ENCODE measurements at regions not wholly inside any gene's neighbourhood (a gene's known extent, or its start where the extent isn't known, plus 50 kb on each side); places are given as distances from the start of the nearest gene placed in this dataset.

- Histone ChIP-seq H3K9ac (ENCODE audit: low read length) (no peak overlapping the region), H3K4me3 (ENCODE audit: low read depth in 1 of 2, low read length in 2 of 2) (no peak overlapping the region), H3K27me3 (ENCODE audit: control insufficient read depth in 1 of 2, insufficient read depth in 2 of 2, low read length in 2 of 2) (no peaks in the 10 kb centered on the region), H3K4me1 (ENCODE audit: insufficient read depth, low read length) (peaks cover 26% of the 10 kb centered on the region), H3K27ac (ENCODE audit: low read depth, low read length) (no peak overlapping the region), H3K9me3 (ENCODE audit: low read length) (peaks cover 10% of the 10 kb centered on the region), H3K36me3 (ENCODE audit: insufficient read depth, low read length) (no peaks in the 10 kb centered on the region)
Observed at GRCh38 chr11:12315024-12315423, 62.3 kb upstream of the PARVA start.

GRCh38 chr11:12316432-12316831 is 60.9 kb upstream of the PARVA start:
- Histone ChIP-seq H3K9me3 (ENCODE audit: low read length) (peaks cover 10% of the 10 kb centered on the region), H3K4me1 (ENCODE audit: insufficient read depth, low read length) (peaks cover 39% of the 10 kb centered on the region), H3K36me3 (ENCODE audit: insufficient read depth, low read length) (no peaks in the 10 kb centered on the region), H3K27ac (ENCODE audit: low read depth, low read length) (no peak overlapping the region), H3K27me3 (ENCODE audit: control insufficient read depth in 1 of 2, insufficient read depth in 2 of 2, low read length in 2 of 2) (no peaks in the 10 kb centered on the region), H3K4me3 (ENCODE audit: low read depth in 1 of 2, low read length in 2 of 2) (no peak overlapping the region), H3K9ac (ENCODE audit: low read length) (no peak overlapping the region)

- Histone ChIP-seq H3K9ac (ENCODE audit: low read length) (peak overlapping the region; percentile 46), H3K4me1 (ENCODE audit: insufficient read depth, low read length) (peaks cover 51% of the 10 kb centered on the region), H3K27me3 (ENCODE audit: control insufficient read depth in 1 of 2, insufficient read depth in 2 of 2, low read length in 2 of 2) (no peaks in the 10 kb centered on the region), H3K9me3 (ENCODE audit: low read length) (peaks cover 10% of the 10 kb centered on the region), H3K36me3 (ENCODE audit: insufficient read depth, low read length) (no peaks in the 10 kb centered on the region), H3K4me3 (ENCODE audit: low read depth in 1 of 2, low read length in 2 of 2) (peak overlapping the region in 1 of 2 donors; percentile 7), H3K27ac (ENCODE audit: low read depth, low read length) (peak overlapping the region; percentile 94)
Observed at GRCh38 chr11:12318791-12319438, 58.5 kb upstream of the PARVA start.

GRCh38 chr11:12319461-12319951 is 57.9 kb upstream of the PARVA start:
- H3K9me3 ChIP-seq (ENCODE audit: low read length), result peaks cover 10% of the 10 kb centered on the region
- peak overlapping the region in 1 of 2 donors; percentile 7 for H3K4me3 ChIP-seq (ENCODE audit: low read depth in 1 of 2, low read length in 2 of 2)
- H3K27ac ChIP-seq (ENCODE audit: low read depth, low read length), result peak overlapping the region; percentile 94
- no peaks in the 10 kb centered on the region for H3K27me3 ChIP-seq (ENCODE audit: control insufficient read depth in 1 of 2, insufficient read depth in 2 of 2, low read length in 2 of 2)
- no peaks in the 10 kb centered on the region for H3K36me3 ChIP-seq (ENCODE audit: insufficient read depth, low read length)
- H3K9ac ChIP-seq (ENCODE audit: low read length), result no peak overlapping the region
- H3K4me1 ChIP-seq (ENCODE audit: insufficient read depth, low read length), result peaks cover 51% of the 10 kb centered on the region

GRCh38 chr11:12319988-12320387 is 57.4 kb upstream of the PARVA start:
- Histone ChIP-seq H3K4me1 (ENCODE audit: insufficient read depth, low read length) (peaks cover 51% of the 10 kb centered on the region), H3K27ac (ENCODE audit: low read depth, low read length) (peak overlapping the region; percentile 94), H3K36me3 (ENCODE audit: insufficient read depth, low read length) (no peaks in the 10 kb centered on the region), H3K4me3 (ENCODE audit: low read depth in 1 of 2, low read length in 2 of 2) (no peak overlapping the region), H3K27me3 (ENCODE audit: control insufficient read depth in 1 of 2, insufficient read depth in 2 of 2, low read length in 2 of 2) (no peaks in the 10 kb centered on the region), H3K9me3 (ENCODE audit: low read length) (peaks cover 10% of the 10 kb centered on the region), H3K9ac (ENCODE audit: low read length) (no peak overlapping the region)

GRCh38 chr11:12321217-12321937 is 56.0 kb upstream of the PARVA start:
- peak overlapping the region; percentile 94 for H3K27ac ChIP-seq (ENCODE audit: low read depth, low read length)

GRCh38 chr11:12324585-12324984 is 52.8 kb upstream of the PARVA start:
- H3K9me3 ChIP-seq (ENCODE audit: low read length), result no peaks in the 10 kb centered on the region
- H3K27me3 ChIP-seq (ENCODE audit: control insufficient read depth in 1 of 2, insufficient read depth in 2 of 2, low read length in 2 of 2), result no peaks in the 10 kb centered on the region
- H3K4me1 ChIP-seq (ENCODE audit: insufficient read depth, low read length), result peaks cover 61% of the 10 kb centered on the region
- H3K36me3 ChIP-seq (ENCODE audit: insufficient read depth, low read length), result no peaks in the 10 kb centered on the region
- H3K27ac ChIP-seq (ENCODE audit: low read depth, low read length), result no peak overlapping the region
- H3K9ac ChIP-seq (ENCODE audit: low read length), result no peak overlapping the region
- H3K4me3 ChIP-seq (ENCODE audit: low read depth in 1 of 2, low read length in 2 of 2), result no peak overlapping the region

More at GRCh38 chr11:12321217-12321937, 56.0 kb upstream of the PARVA start:
- H3K36me3 ChIP-seq (ENCODE audit: insufficient read depth, low read length), result no peaks in the 10 kb centered on the region
- peak overlapping the region; percentile 3 for H3K9ac ChIP-seq (ENCODE audit: low read length)
- no peak overlapping the region for H3K4me3 ChIP-seq (ENCODE audit: low read depth in 1 of 2, low read length in 2 of 2)
- H3K9me3 ChIP-seq (ENCODE audit: low read length), result peaks cover 10% of the 10 kb centered on the region
- peaks cover 60% of the 10 kb centered on the region for H3K4me1 ChIP-seq (ENCODE audit: insufficient read depth, low read length)
- no peaks in the 10 kb centered on the region for H3K27me3 ChIP-seq (ENCODE audit: control insufficient read depth in 1 of 2, insufficient read depth in 2 of 2, low read length in 2 of 2)
